LHCN-M2 (cell line): ENCODE measurements at regions not wholly inside any gene's neighbourhood (a gene's known extent, or its start where the extent isn't known, plus 50 kb on each side); places are given as distances from the start of the nearest gene placed in this dataset.
"Not testable (repeated sequence)": the region's sequence is repeated elsewhere in the genome, so short reads cannot be mapped to it uniquely, and the experiment has no call there.

Experiments used
- DNase-seq: peaks from one replicate; pipeline ENCODE4 v3.0.0-alpha.2; 2012; ENCODE audit warnings: low read depth

DNA sequence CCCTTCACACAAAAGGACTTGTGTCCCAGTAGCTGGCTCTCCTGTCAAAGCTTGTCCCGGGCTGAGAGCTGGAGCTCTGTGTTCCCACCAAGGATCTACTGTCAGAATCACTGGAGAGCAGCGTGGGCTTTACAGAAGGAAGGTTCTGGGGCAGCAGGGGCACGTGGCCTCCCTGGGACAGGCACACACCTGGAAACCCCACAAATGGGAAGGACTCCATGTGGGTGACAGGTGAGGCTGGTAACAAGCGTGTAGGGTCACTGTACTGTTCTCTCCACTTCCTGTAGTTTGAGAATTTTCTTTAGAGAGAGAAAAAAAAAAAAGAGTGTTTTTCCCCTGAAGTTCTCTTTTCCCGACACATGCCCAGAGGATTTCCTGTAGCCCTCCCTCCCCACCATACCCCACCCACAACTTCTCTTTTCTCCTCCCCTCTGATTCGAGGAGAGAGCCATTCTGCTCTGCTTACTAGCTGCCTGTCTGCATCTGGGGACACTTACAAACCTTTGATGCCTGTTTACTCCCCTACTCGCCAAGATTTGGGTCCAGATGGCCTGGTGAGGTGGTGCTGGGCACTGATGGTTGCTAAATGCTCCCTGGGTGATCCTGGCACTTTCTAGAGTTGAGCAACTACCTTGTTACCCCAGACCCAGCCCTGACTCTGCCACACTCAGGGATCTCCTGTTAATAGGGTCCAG lies 84.1 kb upstream of the SIRPA start:
- DNase-seq = peak; percentile 56

DNA sequence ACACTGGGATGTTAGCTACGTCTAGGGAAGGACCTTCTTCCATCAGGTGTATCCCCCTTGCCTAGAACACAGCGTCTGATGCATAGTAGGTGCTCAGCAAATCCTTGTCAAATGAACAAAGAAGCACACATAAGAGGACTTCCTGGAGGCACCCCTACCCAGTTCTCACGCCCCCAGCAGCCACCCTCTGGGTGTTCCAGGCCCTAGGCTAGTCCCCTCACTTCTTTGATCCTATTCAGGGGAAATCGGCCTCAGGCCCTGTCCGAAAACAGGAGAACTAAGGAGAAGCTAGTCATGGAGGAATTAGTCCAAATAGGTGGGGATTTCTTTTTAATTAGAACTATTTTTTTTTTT lies 84.7 kb upstream of the SIRPA start:
- no peak for DNase-seq

- peak; percentile 66 for DNase-seq
Observed at GRCh38 chr20:1809611-1810510, 85.3 kb upstream of the SIRPA start.

- peak; percentile 90 for DNase-seq
Observed at GRCh38 chr20:1809131-1809572, 86.1 kb upstream of the SIRPA start.

DNA sequence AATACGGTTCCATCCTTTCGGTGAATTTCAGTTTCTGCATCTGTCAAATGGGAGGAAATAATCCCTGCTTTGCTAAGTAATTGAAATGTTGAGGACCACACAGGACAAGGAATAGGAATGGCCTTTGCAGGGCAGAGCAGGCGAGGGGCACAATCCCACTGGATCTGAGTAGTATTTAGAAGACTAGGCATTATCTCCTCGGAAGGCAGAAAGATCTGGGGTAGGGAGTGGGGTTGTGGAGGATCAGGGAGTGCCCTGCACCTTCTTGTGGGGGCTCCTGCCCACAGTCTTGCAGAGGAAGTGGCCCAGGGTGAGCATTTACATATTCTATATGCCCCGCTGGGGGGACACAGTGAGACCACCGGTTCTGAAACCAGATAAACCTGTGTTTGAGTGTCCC lies 87.1 kb upstream of the SIRPA start:
- no peak for DNase-seq

- DNase-seq = no peak
Observed at GRCh38 chr20:1807394-1807793, 87.8 kb upstream of the SIRPA start.

DNA sequence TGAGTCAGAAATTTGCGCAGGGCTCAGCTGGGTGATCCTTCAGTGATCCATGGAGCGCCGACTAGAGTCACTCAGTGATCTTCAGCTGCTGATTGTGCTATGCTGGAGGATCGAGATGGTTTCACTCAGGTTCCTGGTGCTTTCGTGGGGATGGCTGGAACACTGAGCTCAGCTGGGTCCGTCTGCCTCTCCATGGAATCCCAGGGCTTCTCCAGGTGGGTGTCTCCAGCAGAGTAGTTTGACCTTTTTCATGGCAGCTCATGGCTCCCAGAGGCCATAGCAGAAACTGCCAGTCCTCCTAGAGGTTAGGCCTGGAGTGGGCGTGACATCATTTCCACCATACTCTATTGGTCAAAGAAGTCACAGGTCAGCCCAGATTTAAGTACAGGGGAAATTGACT lies 88.8 kb upstream of the SIRPA start:
- no peak for DNase-seq

DNA sequence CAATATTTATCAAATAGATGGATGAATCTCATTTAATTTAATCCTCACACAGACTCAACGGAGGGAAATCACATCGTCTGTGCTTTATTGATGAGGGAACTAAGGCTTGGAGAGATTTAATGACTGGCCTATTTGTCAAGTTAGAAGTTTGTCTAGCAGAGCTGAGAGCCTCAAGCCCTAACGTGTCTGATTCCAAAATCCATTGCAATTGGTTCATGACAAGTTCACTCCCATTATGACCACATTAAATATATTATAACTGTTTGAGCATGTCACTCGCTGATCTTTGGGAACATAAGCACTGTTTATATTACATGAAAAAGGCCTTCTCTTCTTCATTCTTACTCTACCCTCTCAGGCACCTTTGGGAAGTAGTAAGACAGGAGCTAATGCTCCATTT lies 89.4 kb upstream of the SIRPA start:
- DNase-seq = no peak

DNA sequence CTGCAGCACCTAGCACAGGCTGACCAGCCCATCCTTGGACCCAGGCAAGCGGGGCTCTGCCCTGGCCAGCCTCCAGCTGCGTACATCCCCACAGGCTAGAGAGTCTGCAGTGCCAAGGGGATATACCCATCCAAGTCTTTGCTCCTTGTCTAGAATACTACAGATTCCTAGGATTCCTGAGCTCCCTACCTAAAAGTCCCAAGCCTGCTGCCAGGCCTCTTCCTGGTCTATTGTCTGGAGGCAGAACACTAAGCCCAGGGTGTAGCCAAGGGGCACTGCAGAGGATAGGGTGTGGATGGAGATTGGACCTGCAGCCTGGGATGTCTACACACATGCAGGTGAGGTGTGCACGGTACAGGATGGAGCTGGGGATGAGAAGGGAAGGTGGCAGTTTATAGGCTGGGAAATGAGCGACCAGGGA lies 90.0 kb upstream of the SIRPA start:
- DNase-seq = no peak

DNA sequence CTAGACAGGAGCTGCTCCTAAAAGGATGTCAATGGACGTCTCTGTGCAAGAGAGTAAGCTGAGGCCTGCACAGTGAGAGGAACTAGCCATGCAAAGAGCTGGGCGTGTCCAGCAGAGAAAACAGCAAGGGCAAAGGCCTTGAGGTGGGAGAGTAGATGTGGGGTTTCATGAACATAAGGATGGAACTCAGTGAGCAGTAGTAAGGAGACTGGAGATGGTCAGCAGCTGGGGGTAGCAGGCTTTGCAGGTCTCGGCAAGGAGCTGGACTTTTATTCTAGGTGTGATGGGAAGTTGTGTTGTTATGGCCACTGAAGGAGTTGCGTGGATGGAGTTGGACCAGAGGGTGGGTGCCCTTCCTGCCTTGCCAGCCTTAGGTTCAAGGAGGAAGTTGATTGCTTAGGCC lies 90.7 kb upstream of the SIRPA start:
- no peak for DNase-seq

GRCh38 chr20:1803932-1804501 lies 91.2 kb upstream of the SIRPA start:
- no peak for DNase-seq

DNA sequence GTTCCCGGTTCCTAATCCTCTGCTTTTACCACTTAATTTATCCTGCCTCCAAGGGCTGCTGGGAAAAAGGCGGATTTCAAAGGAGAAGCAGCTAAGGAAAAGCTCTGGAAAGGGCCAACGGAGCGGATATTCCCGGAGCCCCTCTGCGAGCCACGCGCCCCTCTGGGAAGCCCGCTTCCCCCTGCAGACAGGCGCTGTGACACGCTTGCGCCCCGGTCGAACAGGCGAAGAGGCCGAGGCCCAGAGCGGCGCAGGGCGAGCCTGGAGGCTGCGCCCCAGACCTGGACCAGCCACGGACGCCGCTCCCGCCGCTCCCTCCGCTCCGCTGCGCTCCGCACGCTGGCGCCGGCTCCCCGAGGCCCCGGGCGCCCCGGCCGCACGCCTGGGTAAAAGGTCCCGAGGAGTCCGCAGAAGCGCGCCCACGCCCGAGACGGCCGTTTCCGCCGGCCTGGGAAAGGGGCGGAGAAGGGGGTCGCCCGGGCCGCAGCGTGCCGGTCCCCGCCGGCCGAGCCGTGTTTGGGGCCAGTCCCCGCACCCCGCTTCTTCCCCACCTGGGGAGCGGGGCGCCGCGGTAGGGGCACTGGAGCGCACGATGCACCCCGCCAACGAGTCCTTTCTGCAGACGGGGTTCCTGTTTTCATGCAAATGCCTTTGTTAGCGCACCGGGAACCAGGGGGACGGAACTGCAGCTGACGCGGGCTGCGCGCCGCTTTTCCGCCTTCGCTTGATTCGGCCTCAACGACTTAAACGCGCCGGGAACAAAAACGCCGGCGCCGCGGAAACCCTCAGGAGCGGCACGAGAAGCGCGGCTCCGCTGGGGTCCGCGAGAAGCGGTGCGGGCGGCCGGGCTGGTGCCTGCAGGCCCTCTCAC lies 91.9 kb upstream of the SIRPA start:
- no peak for DNase-seq

DNA sequence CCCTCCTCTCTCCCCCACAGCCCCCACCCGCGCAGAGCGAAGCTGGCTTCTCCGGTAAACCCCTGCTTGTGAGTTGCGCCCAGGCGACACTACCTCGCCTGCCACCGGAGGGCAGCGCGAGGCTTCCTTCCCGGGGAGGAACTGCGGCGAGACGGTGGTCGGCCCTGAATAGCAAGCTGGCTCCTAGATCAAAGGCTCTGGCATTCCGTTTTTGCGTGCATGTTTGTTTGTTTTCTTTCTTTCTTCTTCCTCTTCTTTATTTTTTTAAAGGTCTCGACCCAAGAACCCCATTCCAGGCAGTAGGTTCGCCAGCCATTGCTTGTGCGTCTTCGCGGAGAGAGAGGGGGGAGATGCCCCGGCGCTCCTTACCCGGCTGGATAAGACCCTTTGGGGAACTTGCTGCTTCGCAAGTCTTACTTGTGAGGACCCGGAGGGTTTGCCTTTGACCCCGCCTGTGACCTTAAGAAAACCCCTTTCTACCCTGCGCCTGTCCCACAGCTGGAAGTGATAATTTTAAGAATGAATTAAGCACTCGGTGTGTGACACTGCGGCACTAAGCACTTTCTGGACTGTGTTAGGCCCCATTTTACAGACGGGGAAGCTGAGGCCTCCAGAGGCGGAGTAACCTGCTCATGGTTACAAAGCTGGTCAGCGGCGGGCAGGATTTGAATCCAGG lies 92.7 kb upstream of the SIRPA start:
- DNase-seq = peak; percentile 51

DNA sequence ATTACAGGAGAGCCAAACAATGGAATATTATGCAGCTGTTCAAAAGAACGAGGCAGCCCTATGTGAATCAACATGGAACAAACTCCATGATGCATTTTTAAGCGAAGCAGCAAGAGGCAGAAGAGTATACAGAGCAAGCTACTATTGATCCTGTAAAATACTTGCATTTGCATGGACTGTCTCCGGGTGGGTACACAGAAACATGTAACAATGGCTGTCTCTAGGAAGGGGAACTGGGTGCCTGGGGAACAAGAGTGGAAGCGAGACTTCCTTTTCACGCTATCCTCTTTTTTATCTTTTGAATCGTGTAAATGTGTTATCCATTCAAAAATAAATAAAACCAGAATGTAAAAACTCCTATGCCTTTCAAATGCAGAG lies 93.3 kb upstream of the SIRPA start:
- DNase-seq = no peak

GRCh38 chr20:1801225-1801928 lies 93.8 kb upstream of the SIRPA start:
- no peak for DNase-seq

- peak; percentile 46 for DNase-seq
Observed at GRCh38 chr20:1800777-1801176, 94.4 kb upstream of the SIRPA start.

DNA sequence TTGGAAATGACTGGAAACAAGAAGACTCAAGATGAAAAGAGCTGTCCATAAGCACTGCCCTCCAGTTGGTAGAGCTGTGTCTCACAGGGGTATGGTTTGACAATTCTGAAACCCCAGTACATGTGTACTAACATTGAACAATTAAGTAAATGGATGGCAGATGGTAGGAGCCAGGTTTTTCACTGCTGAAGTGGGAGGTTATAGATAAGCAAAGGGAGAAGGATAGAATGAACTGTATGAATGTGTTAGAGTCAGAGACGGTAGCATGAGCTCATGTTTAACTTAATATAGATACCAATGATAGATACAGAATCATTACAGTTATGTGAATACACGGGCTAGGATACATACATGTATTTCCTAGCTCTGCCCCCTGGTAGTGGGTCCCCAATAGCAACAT lies 95.0 kb upstream of the SIRPA start:
- no peak for DNase-seq

DNA sequence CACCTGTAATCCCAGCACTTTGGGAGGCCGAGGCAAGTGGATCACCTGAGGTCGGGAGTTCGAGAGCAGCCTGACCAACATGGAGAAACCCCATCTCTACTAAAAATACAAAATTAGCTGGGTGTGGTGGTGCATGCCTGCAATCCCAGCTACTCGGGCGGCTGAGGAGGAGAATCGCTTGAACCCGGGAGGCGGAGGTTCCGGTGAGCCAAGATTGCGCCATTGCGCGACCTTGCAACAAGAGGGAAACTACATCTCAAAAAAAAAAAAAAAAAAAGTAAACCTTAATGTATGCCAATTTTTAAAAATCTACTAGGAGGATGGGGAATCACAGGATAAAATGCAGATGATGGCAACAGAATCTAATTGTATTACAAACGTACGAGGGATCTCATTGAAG lies 95.5 kb upstream of the SIRPA start:
- DNase-seq = not testable (repeated sequence)

DNA sequence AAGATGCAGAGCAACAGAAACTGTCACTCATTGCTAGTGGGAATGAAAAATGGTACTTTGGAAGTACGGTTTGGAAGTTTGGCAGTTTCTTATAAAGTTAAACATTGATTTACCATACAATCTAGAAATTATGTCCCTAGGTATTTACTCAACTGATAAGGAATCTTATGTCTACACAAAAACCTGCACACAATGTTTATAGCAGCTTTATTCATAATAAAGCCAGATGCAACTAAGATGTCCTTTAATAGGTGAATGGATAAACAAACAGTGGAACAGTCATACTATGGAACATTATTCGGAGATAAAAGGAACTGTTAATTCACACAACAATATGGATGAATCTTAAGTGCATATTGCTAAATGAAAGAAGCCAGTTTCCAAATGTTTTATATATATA lies 96.2 kb upstream of the SIRPA start:
- DNase-seq = no peak

GRCh38 chr20:1793821-1794220 lies 101.4 kb upstream of the SIRPA start:
- DNase-seq = no peak

DNA sequence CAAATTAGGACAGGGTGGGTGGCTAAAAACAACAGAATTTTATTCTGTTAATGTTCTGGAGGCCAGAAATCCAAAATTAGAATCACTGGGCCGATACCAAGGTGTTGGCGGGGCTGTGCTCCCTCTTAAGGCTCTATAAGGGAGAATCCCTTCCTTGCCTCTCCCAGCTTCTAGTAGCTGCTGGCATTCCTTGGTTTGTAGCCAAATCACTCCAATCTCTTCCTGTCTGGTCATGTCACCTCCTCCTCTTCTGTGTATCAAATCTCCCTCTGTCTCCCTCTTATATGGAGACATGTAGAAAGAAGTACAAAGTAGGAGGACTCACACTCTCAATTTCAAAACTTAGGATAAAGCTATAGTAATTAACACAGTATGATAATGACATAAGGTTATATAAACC lies 102.9 kb upstream of the SIRPA start:
- DNase-seq = no peak
